CD4-positive, alpha-beta T cell treated with Interleukin-6 at 100 ng/mL for 8 hours (primary cell): ENCODE measurements at regions not wholly inside any gene's neighbourhood (a gene's known extent, or its start where the extent isn't known, plus 50 kb on each side); places are given as distances from the start of the nearest gene placed in this dataset.
"Not testable (repeated sequence)": the region's sequence is repeated elsewhere in the genome, so short reads cannot be mapped to it uniquely, and the experiment has no call there.

Experiments
- DNase-seq: peaks from one replicate; pipeline ENCODE4 v3.0.0-alpha.2; 2020; ENCODE audit warnings: mixed read lengths, low spot score

DNA sequence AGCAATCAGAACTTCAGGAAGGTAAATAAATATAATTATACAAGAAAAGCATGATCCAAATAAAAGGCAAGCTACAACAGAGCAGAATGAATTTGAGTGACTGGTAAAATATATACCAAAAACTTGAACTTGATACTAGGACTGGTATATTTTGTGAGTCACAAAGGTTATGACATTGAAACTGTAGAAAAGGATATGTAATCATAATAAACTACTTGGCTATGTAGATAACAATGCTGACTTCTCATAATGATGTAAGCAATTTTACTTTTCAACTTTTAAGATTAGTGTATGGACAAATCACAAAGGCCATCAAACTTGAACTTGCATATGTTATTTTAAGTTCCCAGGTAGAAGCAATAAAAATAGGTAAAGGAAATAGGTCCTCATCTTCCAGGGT lies 384.5 kb upstream of the NECTIN3 start:
- no peak for DNase-seq

DNA sequence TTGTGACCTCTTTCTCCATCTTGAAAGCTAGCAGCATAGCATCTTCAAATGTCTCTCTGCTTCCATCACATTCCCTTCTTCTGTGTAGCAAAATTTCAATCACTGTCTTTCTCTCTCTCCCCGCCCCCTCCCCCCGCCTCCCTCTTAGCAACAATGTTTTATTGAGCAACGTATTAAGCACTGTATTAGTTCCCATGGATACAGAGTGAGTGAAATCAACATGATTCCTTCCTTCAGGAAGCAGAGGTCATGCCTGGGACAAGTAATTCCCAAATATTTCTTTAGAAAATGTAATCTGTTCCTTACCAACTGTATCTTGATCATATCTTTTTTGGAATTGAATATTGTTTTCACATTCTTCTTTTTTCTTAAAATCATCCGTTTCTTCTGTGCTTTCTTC lies 373.7 kb upstream of the NECTIN3 start:
- DNase-seq = no peak

DNA sequence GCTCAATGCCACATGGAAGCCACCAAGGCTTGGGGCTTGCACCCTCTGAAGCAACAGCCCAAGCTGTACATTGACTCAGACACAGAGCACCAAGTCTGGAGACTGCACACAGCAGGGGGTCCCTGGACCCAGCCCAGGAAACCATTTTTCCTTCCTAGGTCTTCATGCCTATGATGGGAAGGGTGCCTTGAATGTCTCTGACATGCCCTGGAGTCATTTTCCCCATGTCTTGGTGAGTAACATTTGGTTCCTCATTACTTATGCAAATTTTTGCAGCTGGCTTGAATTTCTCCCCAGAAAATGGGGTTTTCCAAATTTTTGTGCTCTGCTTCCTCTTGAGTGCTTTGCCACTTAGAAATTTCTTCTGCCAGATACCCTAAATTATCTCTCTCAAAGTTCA lies 367.3 kb upstream of the NECTIN3 start:
- DNase-seq = not testable (repeated sequence)

DNA sequence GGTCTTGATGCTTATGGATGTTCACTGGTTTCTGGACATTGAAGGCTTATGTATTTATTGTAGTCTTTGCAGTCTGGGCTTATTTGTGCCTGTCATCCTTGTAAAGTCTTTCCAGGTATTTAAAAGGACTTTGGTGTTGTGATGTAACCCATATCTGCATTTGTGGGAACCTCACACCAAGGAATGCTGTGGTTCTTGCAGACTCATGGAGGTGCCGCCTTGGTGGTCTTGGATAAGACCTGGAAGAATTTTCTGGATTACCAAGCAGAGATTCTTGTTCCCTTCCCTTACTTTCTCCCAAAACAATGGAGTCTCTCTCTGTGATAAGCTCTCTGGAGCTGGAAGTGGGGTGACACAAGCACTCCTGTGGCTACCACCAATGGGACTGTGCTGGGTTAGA lies 363.5 kb upstream of the NECTIN3 start:
- DNase-seq = no peak

DNA sequence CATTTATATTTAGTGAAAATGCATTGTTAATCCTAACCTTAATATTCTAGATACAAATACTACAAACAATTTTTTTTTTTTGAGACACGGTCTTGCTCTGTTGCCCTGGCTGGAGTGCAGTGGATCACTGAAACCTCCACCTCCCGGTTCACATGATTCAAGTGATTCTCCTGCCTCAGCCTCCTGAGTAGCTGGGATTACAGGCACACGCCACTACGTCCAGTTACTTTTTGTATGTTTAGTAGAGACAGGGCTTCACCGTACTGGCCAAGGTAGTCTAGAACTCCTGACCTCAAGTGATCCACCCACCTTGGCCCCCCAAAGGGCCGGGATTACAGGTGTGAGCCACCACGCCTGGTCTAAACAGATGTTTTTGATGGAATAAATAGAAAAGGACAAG lies 361.5 kb upstream of the NECTIN3 start:
- no peak for DNase-seq

DNA sequence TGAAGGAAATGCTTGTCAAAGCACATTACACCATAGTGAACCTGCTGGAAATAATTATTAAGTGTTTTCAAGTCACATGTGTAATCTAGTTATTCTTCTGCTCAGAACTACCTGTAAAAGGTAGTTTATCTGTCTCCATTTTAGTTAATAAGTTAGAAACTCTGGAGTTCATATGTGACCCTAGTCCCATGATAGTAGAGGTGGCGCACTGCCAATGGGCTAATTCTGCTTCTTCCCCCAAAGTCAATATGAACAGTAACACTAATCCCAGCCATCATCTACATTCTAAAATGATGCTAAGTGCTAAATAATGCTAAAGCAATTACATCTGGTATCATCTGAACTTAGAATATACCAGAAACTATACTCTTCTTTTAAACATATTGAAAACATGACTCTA lies 361.0 kb upstream of the NECTIN3 start:
- DNase-seq = no peak

DNA sequence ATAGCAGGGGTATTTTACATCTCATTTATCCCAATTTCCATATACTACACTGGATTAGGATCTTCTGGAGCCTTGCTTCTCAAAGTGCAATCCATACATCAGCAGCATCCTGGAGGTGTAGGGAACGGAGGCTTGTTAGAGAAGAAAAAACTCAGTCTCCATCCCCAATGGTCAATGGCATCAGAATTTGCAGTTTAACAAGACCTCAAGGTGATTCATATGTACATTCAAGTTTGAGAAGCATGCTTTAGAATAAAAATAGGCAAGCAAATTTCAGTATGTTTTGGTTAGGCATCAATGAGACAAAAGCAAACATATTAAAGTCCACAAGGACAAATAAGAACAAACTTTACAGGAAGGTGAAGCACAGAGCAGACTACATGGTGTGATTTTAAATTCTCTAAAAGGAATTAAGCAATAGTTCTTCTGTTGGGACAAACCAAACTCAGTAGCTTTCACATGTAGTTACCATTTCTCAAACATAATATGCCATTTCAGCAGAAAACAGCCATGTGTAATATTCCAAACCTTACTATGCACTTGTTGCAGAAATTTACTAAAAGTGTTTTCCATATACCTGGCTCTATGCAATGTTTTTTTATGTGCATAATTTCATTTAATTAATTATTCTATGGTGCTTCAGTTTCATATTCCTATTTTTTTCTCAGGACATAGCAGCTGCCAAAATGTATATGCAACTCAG lies 360.3 kb upstream of the NECTIN3 start:
- DNase-seq = no peak

DNA sequence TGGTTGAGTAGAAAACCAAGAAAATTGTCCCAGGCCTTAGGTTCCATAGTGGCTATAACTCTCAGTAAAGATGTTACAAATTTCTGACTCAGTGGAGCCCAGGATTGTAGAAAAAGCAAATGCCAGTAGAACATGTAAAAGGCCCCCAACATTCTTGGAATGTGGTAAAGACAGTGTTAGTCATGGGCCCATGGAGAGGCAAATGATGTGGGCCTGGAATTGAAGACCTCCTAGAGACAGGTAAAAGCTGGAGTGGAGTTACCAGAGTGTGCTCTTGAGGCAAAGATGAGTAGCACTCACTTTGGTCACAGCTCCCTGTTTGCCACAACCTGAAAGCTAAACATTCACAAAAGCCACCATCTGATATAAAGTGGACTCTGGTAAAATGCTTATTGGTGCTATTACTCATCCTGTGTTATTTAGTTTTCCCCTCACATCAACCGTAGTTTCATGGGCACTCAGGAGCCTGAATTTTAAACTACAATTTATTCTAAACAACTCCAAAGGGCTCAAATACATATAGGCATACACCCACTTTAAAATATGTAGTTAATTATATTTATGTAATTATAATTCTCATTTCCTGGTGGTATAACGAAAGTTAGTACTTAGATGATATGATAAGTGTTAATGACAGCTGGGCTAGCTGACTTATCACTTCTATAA lies 359.6 kb upstream of the NECTIN3 start:
- no peak for DNase-seq

DNA sequence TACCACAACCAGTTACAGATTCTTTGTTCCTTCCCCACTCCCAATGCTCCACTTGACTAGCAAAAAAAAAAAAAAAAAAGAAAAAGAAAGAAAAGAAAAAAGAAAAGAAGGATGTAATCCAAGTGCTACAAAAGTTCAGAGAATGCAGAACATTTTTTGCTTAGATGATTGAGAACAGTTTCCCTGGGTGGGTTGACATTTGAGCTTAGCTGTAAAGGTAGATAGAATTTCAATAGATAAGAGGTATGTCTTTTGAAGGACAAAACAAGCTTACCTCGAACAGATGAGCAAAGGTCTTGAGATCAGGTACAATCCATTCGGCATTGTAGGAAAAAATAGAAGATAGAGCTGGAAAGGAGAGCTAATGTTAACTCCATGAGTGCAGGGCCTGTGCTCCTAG lies 344.6 kb upstream of the NECTIN3 start:
- no peak for DNase-seq

DNA sequence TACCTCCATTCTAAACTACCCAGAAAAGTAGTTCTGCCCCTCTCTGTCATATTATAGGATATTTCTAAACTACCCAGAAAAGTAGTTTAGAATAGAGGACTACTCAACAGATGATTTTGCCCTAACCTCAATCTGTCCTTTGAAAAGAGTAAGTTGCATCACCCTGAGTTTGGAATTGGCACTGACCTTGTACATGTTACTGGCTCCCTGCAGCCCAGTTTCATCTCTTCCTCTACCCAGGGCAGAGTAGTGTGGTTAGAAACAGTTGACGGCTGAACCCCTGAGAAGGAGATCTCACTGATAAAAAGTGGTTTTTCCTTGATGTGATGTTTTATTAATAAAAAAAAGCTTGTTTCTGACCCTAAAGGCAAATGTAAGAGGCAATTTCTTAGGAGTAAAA lies 340.5 kb upstream of the NECTIN3 start:
- no peak for DNase-seq

DNA sequence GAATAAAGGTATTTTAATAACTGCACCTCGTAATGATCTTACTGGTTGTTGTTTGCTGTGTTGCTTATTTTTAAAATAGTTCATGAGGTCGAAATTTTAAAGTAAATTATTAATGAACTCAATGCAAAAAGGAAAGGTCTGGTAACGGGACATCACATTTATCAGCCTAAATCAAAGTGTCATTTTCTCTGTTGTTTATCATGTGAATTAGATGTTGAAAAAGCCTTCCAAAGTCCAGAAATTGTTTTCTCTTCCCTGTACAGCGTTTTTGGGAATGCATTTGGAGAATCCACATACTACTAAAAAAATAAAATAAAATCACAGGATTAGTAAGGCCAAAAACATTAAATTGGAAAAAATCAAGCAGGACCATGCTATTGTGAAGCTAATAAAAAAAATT lies 339.2 kb upstream of the NECTIN3 start:
- no peak for DNase-seq

DNA sequence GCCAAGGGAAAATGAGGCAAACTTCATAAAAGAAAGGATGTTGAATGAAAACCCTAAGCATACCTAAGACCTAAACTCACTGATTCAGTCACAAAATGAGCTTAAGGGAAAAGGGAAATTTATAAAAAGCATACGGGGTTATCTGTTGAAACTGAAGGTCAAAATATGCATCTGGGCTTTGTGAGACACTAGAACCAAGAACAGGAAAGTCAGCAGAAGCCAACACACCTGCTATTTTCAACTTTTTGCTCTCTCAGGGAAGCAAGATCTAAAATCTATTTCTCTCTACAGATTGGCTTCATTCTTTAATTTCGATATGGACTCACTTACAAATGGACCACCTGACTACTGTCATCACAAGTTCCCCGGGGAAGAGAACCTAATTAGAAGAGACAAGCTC lies 338.6 kb upstream of the NECTIN3 start:
- no peak for DNase-seq

DNA sequence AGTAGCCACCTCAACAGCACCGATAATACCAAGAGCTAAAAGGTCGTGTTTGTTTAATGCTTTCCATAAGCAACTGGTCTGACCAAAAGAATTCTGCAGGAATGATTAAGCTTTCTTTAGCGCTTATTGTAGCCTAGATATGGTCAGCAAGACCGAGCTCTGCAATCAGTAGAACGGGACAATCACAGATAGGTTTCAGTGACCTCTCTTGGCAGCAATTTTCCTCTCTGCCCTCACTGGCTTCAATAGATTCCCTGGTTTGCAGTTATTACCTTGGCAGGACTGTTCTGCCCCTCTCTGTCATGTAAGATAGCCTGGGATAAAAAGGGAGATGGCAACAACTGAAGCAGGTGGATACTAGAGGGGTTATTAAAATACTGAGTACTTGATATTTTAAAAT lies 337.1 kb upstream of the NECTIN3 start:
- no peak for DNase-seq

DNA sequence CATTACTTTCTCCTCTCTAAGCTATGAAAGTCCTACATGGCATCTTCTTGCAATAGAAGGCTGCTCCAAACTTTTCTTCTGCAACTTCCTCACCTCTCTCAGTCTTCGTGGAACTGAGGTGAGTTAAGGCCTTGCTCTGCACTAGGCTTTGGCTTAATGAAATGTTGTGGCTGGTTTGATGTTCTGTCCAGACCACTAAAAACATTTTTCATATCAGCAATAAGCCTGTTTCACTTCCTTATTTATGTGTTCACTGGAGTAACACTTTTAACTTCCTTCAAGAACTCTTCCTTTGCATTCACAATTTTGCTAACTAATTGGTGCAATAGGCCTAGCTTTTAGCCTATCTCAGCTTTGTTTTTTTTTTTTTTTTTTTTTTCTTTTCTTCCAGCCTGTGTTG lies 335.3 kb upstream of the NECTIN3 start:
- DNase-seq = no peak

DNA sequence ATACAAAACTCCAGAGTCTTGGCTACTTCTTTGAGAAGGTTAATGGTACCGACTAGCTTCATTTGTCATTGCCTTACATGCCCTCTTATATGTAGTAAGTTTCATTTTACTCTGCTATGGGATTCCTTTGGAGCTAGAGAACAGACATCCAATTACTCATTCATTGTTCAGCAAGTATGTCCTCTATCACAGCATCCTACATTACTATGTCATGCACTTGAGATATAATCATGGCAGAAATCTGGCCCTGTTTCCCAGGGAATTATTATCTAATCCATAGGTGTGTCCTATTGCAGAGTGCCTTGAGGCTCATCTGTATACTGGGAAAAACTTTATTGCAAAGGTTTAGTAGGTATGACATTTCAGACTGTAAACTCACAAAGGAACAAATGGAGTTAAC lies 333.1 kb upstream of the NECTIN3 start:
- DNase-seq = no peak

DNA sequence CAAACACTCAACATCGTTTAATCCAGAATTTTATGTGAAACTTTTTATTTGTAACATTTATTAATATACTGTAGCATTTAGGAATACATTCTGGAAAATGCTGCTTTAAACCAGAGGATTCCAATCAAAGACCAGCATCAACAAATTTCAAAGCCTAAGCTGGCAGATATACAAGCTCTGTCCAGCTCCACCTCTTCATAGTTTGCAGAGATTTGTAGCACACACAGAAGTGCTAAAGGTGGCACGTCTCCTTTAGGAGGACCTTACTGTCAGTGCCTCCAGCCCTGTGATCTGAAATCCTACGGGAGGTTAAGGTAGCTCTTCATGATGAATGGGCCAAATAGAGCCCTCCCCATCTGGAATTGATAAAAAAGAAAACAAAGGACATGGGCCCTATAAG lies 329.7 kb upstream of the NECTIN3 start:
- DNase-seq = no peak

DNA sequence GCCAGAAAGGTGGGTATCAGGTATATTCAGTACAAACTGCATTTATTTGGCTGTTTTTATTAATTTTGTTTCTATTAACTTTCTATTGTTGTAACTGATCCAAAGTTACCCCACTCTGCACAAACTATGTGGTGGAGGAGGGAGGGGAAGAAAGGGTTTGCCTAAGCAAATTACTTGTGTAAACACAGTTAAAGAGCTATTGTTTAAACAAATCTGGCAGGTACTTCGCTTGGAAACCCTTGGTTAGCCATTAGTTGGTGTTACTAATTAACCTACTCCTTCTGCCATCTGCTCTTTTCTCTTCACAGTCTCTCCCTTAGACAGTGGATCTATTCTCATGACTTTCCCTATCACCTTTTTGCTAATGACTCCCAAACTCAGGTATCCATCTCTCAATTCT lies 328.4 kb upstream of the NECTIN3 start:
- no peak for DNase-seq

DNA sequence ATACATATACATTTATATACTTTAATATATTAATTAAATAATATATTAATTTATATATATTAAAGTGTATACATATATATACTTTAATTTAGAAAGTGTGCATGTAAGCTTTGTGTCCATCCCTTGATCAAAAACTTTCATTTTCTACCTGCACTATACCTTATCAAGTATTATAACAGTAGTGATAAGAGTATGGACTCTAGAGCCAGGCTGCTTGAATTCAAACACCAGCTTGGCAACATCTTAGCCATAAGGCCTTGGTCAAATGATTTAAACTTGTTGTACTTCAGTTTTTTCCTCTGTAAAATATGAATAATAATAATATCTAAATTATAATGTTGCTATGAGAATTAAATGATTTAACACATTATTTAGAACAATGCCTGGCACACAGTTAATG lies 327.6 kb upstream of the NECTIN3 start:
- DNase-seq = no peak

DNA sequence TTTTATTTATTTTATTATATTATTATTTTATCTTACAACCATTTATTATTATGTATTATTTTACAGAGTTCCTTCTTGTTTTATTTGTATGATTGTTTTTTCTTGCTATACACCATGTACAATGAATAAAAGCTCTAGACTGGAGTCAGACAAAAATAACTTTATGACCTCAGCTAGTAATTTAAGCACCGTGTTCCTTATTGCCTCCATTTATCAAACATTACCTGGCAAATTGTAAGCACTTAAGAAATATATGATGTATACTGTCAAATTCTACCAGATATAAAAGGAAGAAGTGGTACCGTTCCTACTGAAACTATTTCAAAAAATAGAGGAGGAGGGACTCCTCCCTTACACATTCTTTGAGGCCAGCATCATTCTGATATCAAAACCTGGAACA lies 326.9 kb upstream of the NECTIN3 start:
- DNase-seq = no peak

DNA sequence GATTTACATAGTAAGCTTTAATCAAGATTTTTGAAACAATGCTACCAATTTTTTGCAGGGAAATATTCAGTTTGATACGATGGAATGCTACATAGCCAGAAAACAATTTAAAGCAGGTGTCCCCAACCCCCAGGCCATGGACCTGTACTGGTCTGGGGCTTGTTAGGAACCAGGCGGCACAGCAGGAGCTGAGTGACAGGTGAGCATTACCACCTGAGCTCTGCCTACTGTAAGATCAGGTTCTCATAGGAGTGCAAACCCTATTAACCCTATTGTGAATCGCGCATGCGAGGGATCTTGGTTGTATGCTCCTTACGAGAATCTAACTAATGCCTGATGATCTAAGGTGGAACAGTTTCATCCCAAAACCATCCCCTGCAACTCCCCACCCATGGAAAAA lies 322.6 kb upstream of the NECTIN3 start:
- DNase-seq = no peak

DNA sequence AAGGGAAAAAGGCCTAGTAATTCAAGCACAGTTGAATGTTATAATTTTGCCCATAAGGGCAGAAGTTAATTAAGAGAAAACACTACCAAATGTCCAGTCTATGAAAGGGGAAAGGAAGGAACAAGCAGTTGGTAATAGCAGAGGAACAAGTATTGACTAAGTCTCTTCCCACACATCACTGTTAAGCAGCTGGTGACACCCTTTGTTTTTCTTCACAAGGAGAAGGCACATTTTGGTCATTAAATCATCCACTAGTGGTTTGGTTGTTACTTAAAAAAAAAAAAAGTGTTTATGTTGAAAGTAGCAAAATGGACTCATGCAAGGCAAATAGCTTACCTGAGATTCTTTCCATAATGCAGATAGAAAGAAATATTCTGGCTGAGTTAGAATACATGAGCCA lies 321.4 kb upstream of the NECTIN3 start:
- DNase-seq = no peak

DNA sequence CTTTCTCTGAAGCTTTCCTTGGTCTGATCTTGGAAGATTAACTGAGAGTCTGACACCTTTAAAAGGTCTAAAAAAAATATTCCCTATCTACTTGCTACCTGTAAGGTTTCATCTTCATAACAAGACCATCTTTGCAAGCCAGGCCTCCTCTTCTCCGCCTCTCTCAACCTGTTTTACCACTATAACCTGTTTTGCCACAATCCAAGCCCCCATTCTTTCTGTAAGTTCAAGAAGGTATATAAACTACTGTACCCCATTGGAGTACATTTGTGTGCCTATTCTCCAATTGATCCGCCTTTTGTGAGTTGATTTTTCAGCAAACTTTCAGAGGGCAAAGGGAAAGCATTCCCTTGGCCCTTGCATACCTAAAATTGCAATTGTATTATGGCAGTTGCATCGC lies 319.3 kb upstream of the NECTIN3 start:
- no peak for DNase-seq

DNA sequence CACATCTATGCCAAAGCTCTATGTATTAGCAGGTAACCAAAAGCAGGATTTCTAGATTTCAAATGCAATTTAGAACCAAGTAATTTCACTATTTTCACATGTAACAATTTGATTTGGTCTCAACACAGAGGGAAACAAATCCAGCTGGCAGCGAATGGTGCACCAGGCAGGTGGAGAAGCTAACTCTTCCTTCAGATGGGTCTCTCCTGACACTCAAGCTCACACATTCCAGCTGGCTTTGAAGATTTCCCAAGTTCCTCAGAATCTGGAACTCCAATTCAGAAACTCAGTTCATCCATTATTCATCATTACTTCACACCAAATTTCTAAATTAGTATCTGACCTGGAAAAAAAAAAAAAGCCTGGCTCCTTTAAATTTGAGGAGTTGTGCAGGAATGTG lies 318.1 kb upstream of the NECTIN3 start:
- no peak for DNase-seq

DNA sequence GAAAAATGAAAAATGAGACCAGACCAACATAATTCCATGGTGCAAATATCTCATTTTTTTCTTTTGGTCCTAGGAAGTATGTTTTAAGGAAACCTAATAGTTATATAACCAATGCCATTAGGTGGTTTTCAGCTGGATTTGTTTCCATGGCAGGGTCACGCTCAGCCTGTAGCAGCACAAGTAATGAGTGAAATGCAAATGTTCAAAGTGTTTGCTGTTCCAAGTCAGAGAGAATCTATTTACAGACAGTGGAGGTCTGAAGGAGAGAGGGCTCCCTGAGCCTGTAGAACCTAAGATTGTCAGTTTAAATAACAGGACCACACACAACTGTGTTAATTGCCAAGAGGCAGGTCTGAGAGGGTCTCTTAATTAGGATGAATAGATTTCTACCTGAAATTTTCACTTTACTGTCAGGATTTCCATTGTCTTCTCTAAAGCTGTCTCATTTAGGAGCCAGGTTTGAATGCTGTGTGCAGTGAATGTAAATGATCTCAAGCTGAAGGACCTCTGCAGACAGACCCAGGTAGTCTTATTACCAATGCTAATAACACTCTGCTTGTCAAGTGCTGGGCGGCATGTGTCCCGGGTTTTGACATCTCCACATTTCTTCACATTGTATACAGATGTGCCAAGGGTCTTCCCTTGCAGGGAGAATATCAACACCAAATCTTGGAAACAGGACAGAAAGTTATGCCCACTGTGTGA lies 317.3 kb upstream of the NECTIN3 start:
- no peak for DNase-seq
